HG03039 (cell line): ENCODE measurements at regions not wholly inside any gene's neighbourhood (a gene's known extent, or its start where the extent isn't known, plus 50 kb on each side); places are given as distances from the start of the nearest gene placed in this dataset.
"Not testable (repeated sequence)": the region's sequence is repeated elsewhere in the genome, so short reads cannot be mapped to it uniquely, and the experiment has no call there.

Source experiments
- ATAC-seq: cut with Tn5 transposase; IDR thresholded peaks from one replicate; pipeline ENCODE4 v1.9.1; 2021; ENCODE audit warnings: mild to moderate bottlenecking, moderate library complexity; ENCODE audit not compliant: unreplicated experiment

GRCh38 chr5:17817990-17818389, 183.7 kb downstream of the TAF11L14 start:
- no peak for ATAC-seq

DNA sequence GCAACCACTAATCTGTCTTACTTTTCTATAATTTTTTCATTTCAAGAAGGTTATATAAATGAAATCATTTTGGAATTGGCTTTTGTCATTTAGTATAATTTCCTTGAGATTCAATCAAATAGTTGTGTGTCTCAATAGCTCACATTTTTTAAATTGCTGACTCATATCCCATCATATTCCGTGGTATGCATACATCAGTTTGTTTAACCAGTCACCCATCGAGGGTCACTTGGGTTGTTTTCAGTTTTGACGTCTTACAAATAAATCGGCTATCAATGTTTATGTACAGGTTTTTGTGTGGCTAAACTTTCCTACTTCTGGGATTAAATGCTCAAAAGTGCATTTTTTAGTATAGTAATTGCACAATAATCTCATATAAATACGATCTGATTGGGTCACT, 185.5 kb downstream of the TAF11L14 start:
- no peak for ATAC-seq

DNA sequence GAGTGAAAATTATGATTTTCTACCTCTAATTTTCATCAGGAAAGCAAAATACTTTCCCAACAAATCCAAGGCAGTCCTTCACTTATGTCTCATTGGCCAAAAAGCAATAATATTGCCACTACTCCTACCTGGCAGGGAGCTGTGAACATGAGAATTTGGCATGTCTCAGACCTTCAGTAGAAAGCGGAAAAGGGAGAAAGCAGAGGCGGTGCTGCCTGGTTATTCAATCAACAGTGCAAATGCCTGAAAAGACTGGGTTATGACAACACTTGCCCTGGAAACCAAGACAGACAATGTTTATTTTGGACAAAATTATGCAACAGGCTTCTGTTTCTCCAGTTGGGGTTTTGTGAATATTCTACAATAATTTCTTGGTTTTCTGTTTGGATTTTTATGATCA, 194.4 kb downstream of the TAF11L14 start:
- ATAC-seq, result no peak

GRCh38 chr5:17829456-17829855, 195.2 kb downstream of the TAF11L14 start:
- ATAC-seq, result no peak

- ATAC-seq, result no peak
Observed at GRCh38 chr5:17831279-17831678, 197.0 kb downstream of the TAF11L14 start.

GRCh38 chr5:17832949-17833745, 198.9 kb downstream of the TAF11L14 start:
- no peak for ATAC-seq

DNA sequence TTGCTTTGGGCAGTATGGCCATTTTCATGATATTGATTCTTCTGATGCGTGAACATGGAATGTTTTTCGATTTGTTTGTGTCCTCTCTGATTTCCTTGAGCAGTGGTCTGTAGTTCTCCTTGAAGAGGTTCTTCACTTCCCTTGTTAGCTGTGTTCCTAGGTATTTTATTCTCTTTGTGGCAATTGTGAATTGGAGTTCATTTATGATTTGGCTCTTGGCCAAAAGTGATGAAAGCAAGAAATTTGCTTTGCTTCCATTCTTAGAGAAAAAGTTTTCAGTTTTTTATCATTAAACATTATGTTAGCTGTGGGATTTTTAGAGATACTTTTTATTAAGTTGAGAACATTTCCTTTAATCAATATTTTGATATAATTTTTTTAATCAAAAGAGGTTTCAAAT, 203.5 kb downstream of the TAF11L14 start:
- ATAC-seq, result no peak

DNA sequence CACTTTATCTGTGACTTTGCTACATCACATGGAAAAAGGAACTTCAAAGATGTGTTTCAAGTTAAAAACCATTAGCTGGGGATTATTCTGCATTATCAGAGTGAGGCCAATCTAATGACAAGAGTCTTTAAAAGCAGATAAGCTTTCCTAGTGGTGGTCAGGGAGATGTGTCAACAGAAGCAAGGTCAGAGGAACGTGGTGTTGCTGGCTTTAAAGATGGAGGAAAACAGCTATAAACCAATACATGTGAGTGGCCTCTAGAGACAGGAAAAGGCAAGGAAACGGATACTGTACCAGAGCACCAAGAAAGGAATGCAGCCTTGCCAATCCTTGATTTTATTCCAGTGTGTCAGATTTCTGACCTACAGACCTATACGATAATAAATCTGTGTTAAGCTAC, 204.2 kb downstream of the TAF11L14 start:
- no peak for ATAC-seq

GRCh38 chr5:17839848-17840247, 205.6 kb downstream of the TAF11L14 start:
- ATAC-seq, result no peak

GRCh38 chr5:17846496-17846895, 212.2 kb downstream of the TAF11L14 start:
- no peak for ATAC-seq

DNA sequence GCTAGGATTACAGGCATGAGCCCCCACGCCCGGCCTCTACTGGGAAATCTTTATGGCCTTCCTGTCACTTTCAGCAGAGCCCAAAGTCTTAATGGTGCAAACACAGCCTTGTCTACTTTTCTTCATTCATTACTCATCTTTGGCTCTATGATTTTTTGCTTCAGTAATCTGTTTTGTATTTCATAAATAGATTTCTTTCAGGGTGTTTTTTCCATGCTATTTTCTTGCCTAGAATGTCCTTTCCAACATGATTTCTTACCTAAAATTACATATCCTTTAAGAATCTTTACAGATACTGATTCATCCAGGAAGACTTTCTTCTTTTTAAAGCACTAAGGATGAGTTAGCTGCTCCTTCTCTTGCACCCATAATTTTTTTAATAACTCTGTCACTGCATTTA, 213.0 kb downstream of the TAF11L14 start:
- ATAC-seq, result no peak

- ATAC-seq, result no peak
Observed at GRCh38 chr5:17852111-17852510, 217.9 kb downstream of the TAF11L14 start.

- ATAC-seq, result no peak
Observed at GRCh38 chr5:17852740-17853139, 218.5 kb downstream of the TAF11L14 start.

DNA sequence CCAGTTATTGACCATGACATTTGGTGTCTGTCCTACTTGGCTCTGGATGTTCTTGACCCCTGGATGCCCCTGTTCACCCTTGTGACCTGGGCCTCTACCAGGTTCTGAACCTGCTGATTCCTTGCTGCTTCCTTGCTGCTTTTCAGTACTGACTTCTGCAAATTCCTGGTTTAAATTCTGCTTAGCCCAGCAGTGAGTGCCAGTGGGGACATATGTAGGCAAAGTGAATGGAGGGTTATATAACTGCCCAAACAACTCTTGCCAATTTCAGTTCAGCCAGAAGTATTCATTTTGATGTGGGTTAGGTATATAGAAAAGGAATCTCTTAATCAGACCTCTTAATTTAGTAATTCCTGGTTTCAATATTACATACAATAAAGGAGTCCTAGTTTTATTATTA, 220.6 kb downstream of the TAF11L14 start:
- no peak for ATAC-seq

GRCh38 chr5:17860660-17861315, 226.5 kb downstream of the TAF11L14 start:
- no peak for ATAC-seq

- ATAC-seq, result not testable (repeated sequence)
Observed at GRCh38 chr5:17864903-17865302, 230.6 kb downstream of the TAF11L14 start.

GRCh38 chr5:17865966-17866365, 231.7 kb downstream of the TAF11L14 start:
- not testable (repeated sequence) for ATAC-seq

DNA sequence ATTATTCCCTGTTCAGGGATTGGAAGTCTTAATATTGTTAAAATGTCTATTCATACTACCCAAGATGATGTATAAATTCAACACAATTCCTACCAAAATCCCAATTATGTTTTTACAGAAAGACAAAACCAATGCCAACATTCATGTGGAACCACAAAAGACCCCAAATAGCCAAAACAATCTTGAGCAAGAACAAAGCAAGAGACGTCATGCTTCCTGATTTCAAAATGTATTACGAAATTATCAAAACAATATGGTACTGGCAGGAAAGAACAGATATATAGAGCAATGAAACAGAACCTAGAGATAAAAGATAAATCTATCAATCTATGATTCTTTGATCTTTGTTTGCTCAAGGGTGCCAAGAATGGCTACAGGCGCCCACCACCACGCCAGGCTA, 237.9 kb downstream of the TAF11L14 start:
- no peak for ATAC-seq

DNA sequence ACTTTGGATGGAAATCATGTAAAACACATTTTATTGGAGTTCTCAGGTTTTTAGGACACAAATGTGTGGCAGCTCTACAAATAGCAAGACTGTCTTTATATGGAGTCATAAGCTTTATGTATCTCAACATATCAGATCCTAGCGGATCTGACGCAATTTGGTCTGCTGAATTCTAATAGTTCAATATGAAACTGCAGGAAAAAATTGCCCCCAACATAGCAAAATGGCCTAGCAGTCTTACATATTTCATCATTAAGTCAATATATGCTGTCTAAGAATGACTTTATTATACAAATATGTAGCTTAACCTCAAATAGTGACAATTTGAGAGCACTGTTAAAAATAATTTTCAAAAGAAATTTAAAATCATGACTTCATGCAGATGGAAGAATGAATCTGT, 244.3 kb downstream of the TAF11L14 start:
- no peak for ATAC-seq

DNA sequence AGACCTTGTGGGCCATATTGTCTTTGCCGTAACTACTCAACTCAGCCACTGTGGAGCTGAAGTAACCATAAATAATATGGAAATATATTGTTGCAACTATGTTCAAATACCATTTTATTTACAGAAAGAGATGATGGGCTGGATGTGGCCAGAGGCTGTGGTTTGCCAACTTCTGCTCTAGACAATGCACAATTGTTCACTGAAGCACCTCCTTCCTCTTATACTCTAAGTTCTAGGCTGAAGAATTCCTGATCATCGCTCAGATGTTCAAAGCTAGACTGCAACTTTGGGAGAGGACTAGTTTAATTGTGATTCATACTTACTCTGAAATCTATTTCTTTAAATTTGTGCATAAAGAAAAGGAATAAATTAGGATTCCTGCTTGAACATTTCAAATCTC, 245.0 kb downstream of the TAF11L14 start:
- ATAC-seq, result no peak

GRCh38 chr5:17880869-17881268, 246.6 kb downstream of the TAF11L14 start:
- ATAC-seq, result no peak

- ATAC-seq, result no peak
Observed at GRCh38 chr5:17882760-17883488, 248.7 kb downstream of the TAF11L14 start.
